ENCODE measurements at regions not wholly inside any gene's neighbourhood (a gene's known extent, or its start where the extent isn't known, plus 50 kb on each side); places are given as distances from the start of the nearest gene placed in this dataset.
A peak's percentile ranks its signal among the peaks of the same experiment; 100 is the strongest.

- TF ChIP-seq SIN3A (conservative IDR thresholded peaks at IDR 0.05 in 1 of 2, IDR thresholded peaks at IDR 0.05 in 1 of 2; ENCODE audit: low read depth in 1 of 2, low read length in 2 of 2) (0 out of 4 replicates have a peak, but pooled peaks of 1 of the 2 experiments have one; percentile 18), KDM4A (IDR thresholded peaks at IDR 0.05; ENCODE audit: low read depth, low read length, severe bottlenecking) (peak; percentile 24), ASH2L (IDR thresholded peaks at IDR 0.05; ENCODE audit: low read length) (peak; percentile 89), RAD21 (IDR thresholded peaks at IDR 0.05 in 1 of 2, conservative IDR thresholded peaks at IDR 0.05 in 1 of 2; ENCODE audit: low read depth in 2 of 2, low read length in 2 of 2) (peak in 1 of 2 experiments; percentile 19; a peak in 1 of 4 replicates), TEAD4 (IDR thresholded peaks at IDR 0.05; ENCODE audit: low read depth, low read length) (no peak), CHD2 (IDR thresholded peaks at IDR 0.05; ENCODE audit: low read length) (peak; percentile 70), HDAC2 (IDR thresholded peaks at IDR 0.05; ENCODE audit: borderline replicate concordance in 1 of 2, low read depth in 2 of 2, low read length in 2 of 2) (no peak), TBP (IDR thresholded peaks at IDR 0.05; ENCODE audit: low read depth, low read length) (peak; percentile 79), PHF8 (conservative IDR thresholded peaks at IDR 0.05; ENCODE audit: low read depth, low read length) (peak; percentile 86), NANOG (IDR thresholded peaks at IDR 0.05; ENCODE audit: insufficient read depth, low read depth, low read length, poor library complexity, severe bottlenecking) (no peak), TAF7 (optimal IDR thresholded peaks at IDR 0.05; ENCODE audit: borderline replicate concordance, low read depth, low read length) (peak; percentile 83), MAX (IDR thresholded peaks at IDR 0.05) (peak; percentile 30; the same call in 1 of the 2 replicates), POLR2AphosphoS5 (IDR thresholded peaks at IDR 0.05; ENCODE audit: low read depth, low read length) (peak; percentile 82), KDM5A (IDR thresholded peaks at IDR 0.05; ENCODE audit: low read length) (no peak), TAF1 (IDR thresholded peaks at IDR 0.05; ENCODE audit: low read depth, low read length) (peak; percentile 86)
These were observed 231.7 kb upstream of the SERP2 start (continued) for GRCh38 chr13:44141725-44142539.
